Stimulated activated CD4-positive, alpha-beta T cell treated with anti-CD3 and anti-CD28 coated beads, Interleukin-15, amount 100 ng/mL, for 48 hours (primary cell): ENCODE measurements at regions not wholly inside any gene's neighbourhood (a gene's known extent, or its start where the extent isn't known, plus 50 kb on each side); places are given as distances from the start of the nearest gene placed in this dataset.
"Not testable (repeated sequence)": the region's sequence is repeated elsewhere in the genome, so short reads cannot be mapped to it uniquely, and the experiment has no call there.

Experiments
- DNase-seq, 2 donors: peaks; one replicate each; pipeline ENCODE4 v3.0.0-alpha.2; 2020; ENCODE audit warnings: low read depth in 2 of 2

DNA sequence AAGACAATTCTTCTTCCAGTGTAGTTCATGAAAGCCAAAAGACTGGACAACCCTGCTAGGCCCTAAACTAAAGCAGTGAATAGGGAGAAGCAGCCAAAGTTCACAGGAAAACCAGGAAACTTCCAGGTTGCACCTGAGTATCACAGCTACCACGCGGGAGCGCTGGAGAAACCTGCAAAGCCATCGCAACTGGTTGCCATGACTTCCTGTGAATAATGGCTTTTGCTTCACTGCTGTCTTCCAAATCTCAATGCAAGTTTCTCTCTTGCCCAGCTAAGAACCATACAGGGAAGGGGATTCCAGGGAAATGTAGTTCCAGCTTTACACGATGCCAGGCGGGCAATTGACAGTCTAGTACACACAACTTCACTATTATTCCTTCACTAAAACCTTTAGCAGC, 114.1 kb downstream of the GXYLT1 start:
- DNase-seq: no peak

DNA sequence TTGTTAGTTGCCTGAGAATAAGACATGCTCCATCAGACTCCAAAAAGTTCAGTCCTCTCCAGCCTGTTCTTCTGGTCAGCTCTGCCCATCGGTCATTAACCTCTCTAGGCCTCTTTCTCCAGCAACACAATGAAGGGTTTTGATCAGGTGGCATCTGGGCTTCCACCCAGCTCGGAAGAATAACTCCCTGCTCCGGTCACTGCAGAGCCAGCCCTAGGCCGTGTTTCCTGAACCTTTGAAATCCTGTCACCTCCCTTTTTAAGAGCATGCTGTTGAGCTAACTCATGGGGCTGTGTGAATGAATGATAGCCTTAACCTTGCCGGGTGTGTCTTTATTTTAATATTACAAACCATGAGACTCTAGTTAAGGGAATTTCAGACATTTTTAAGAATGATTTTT, 117.1 kb downstream of the GXYLT1 start:
- DNase-seq: no peak

DNA sequence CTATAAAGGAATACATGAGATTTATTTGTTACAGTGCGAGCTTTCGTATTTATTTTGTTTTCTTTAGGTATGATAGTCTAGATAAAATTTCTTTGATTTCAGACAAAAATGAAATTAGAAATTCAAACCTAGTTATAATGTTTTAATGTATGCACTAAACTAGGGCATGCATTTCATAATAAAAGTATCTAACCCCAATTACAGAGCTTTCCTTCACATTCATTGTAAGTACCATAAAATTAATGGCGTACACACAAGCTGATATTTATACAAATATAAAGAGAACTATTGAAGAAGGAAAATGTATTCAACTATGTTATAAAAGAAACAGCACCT, 120.2 kb downstream of the GXYLT1 start:
- DNase-seq: no peak

DNA sequence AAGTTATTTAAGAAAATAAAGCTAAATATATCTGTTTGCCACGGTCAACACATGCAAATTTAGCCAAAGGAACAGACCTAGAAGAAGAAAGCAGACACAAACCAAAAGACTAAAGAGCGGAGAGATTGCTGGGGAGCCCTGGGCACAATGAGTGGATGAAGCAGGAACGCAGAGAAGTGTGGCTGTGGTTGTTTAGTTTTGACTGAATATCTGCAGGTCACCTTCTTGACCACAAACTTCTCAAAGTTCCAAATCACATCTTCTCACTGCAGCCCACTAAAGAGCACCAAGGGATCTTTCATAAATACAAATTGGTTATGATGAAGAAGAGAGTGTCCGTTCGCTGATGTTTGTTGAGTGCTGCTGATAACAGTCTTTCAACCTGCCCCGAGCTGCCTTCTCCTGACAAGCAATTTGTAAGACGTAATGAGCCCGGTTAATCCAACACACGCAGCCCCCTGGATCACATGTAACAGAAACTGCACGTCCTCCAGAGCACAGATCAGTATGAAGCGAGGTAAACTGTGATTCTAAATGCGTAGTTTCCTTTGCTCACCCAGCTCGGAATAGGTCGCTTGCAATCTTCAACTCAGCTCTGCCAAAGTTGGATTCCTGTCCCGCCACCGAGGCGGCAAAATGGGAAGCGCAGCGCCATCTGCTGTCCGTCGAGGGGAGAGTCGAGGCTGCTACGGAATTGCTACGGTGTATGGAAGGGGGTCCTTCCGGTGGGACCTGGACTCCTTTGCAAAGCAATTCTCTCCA, 120.8 kb downstream of the GXYLT1 start:
- peak; percentile 32 to 62 for DNase-seq

DNA sequence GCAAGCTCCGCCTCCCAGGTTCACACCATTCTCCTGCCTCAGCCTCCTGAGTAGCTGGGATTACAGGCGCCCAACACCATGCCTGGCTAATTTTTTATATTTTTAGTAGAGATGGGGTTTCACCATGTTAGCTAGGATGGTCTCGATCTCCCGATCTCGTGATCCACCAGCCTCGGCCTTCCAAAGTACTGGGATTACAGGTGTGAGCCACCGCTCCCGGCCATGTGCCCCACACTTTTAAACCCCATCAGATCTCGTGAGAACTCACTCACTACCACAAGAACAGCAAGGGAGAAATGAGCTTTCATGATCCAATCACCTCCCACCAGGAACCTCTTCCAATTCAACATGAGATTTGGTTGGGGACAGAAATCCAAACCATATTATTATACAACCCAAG, 122.7 kb downstream of the GXYLT1 start:
- DNase-seq: not testable (repeated sequence)

DNA sequence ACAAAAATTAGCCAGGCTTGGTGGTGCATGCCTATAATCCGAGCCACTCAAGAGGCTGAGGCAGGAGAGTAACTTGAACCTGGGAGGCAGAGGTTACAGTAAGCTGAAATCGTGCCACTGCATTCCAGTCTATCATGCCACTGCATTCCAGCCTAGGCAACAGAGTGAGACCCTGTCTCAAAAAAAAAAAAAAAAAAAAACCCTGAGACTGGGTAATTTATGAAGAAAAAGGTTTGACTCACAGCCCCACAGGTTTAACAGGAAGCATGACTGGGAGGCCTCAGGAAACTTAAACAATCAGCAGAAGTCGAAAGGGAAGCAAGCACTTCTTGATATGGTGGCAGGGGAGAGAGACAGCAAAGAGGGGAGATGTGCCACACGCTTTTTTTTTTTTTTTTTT, 123.2 kb downstream of the GXYLT1 start:
- DNase-seq: no peak

DNA sequence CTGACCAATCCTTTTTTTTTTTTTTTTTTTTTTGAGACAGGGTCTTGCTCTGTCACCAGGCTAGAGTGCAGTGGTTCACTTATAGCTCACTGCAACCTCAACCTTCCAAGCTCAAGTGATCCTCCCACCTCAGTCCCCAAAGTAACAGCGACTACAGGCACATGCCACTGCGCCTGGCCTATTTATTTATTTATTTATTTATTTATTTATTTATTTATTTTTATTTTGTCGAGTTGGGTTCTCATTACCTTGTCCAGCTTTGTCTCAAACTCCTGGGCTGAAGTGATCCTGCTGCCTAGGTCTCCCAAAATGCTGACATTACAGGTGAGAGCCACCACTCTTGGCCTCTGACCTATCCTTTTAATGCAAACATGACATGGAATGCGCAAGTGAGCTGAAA, 124.4 kb downstream of the GXYLT1 start:
- DNase-seq: no peak

DNA sequence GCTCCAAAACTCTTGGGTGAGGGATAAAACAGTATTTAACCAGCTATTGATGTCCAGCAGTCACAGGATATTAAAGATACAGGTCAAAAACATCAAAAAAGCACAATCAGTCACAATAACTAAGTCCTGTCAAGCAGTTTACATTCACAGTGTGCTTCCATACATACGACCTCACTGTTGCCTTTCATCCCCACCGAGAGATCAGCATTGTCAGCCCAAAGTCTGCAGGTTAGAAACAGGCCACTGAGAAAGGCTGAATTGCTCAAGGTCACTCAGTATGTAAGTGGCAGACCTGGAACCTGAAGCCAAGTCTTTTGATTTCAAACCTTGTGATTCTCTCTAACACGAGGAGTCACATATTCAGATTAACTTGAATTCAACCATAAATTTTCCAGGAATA, 124.9 kb downstream of the GXYLT1 start:
- DNase-seq: no peak

DNA sequence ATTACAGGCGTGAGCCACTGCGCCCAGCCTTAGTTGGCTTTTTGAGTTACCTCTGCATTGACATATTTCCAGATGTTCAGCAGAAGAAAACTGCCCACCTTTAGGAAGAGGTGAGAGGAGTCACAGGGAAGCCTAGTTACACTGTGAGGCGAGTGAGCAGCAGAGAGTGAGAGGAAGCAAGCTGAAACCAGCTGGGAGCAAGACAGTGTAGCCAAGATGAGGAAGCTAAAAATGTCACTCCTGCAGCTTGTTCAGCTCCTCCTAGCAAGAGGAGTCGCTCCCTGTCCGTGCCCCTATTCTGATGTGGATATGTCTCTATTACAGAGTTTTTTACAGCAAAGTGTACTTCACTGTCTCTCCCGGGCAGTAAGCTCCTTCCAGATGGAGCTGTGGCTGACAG, 127.6 kb downstream of the GXYLT1 start:
- no peak for DNase-seq

DNA sequence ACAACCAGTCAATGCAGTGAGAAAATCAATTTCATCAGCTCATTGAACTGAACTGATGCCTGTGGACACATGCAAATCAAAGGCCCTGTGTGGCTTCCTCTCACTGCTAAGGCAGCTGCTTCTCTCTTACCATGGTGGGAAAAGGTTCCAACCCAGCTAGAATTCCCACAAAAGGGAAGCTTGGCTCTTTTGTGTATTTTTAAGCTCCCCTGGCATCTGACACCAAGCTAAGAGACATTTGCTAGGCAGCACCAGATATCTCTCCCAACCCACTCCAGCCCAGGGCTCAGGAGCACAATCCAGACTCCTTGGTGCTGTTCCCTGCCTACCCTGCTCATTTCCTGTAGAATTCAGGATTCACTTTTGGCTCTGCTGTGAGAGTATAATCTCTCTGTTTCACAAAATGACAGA, 129.6 kb downstream of the GXYLT1 start:
- no peak for DNase-seq

DNA sequence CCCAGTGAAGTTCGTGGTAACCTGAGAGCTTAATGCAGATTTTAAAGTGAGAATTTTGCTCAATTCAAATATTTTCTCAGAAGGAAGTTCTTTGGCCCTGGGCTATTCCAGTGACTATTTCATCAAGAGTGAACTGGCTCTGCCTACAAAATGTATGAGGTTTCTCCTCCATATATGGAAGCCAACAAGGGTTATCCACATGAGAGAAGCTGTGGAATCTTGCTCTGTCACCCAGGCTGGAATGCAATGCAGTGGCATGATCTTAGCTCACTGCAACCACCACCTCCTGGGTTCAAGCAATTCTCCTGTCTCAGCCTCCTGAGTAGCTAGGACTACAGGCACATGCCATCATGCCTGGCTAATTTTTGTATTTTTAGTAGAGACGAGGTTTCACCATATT, 132.2 kb downstream of the GXYLT1 start:
- DNase-seq: not testable (repeated sequence)

DNA sequence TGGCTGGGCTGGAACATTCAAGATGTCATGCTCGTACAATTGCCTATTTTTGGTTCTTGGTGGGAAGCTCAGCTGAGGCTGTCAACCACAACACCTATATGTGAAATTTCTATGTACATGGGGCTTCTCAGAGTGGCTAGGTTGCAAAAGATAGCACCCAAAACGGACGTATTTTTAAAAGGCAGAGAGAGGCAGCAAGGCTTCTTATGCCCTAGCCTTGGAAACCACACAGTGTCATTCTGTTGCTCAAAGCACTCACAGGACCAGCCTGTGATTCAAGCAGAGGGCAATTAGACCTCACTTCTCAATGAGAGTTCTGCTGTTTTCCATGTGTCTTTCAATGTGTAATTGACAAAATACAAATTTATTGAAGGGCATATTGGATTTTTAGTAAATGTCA, 134.0 kb downstream of the GXYLT1 start:
- DNase-seq: no peak

DNA sequence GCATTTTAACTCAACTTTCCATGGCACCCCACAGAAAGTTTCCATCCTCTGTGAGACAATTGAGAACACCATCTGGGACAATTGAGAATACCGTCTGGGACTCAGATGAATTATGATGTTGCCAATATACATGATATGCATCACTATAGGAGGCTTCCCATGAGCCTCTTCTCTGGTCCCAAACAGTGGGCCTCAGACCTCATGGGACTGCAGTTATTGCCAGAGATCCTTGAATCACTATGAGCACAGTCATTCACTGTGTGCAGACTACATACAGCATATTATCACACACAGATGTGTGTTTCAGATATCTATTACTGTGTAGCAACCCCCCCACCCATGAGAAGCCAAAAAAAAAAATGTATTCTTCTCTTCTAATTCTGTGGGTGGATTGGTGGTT, 134.4 kb downstream of the GXYLT1 start:
- no peak for DNase-seq

DNA sequence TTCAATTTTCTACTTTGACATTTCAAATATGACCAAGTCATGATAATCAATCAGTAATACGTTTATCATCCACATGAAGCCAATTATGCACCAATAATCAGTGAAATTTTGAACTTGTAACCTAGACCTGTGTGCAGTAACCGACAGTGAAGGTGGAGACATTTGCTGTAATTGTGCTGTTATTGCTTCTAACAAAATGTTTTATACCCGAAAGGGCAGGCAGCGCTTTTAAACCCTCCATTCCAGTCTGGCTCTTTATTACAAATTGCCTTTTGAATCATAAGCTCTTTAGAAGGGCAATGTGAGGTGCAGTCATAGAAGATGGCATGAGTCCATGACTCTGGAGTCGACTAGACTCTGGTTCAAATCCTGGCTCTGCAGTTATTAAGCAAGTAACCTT, 135.7 kb downstream of the GXYLT1 start:
- DNase-seq: no peak

DNA sequence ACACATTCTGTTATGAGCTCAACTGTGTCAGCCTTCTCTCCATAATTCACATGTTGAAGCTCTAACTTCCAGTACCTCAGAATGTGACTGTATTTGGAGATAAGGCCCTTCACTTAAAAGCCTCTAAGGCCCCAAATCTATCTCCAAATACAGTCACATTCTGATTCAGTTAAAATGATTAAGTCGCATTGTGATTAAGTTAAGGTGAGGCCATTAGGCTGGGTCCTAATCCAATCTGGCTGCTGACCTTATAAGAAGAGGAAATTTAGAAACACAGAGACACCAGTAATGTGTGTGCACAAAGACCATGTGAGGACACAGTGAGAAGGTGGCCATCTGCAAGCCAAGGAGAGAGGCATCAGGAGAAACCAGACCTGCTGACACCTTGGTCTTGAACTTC, 141.6 kb downstream of the GXYLT1 start:
- no peak for DNase-seq

DNA sequence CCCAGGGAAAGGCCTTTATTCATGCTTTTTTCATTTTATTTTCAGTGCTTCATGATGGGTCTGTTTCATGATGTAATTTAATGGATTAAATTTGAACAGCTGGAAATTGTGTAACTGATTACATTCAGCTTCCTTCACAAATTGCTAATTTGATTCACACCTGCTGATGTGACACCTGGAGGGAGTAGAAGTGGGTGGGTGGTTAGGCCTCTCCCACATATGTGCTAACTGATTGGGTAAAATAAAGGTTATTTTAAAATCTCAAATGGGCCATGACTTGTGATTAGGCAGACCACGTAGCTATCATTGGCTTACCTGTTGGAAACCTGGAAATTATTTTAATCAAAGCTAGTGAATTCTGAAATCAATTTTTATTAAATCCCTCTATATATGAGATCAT, 142.1 kb downstream of the GXYLT1 start:
- no peak for DNase-seq

DNA sequence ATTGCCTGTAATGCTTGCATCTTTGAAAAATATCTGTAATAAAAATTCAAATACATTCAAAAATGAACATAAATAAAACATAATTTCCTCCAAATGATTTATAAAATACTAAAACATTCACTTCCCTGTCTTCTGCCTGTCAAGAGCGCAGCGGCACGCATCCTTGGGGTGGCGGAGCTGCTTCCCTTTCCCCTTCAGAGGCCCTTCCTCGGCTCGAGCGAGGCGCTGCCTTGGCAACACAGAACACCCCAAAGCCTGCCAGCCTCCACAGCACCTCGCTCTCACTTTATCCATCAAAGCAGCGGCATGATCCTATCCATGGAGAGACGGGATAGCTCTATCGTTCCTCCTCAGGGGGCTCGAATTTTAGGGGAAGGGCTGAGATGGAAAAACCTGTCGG, 146.2 kb downstream of the GXYLT1 start:
- no peak for DNase-seq

DNA sequence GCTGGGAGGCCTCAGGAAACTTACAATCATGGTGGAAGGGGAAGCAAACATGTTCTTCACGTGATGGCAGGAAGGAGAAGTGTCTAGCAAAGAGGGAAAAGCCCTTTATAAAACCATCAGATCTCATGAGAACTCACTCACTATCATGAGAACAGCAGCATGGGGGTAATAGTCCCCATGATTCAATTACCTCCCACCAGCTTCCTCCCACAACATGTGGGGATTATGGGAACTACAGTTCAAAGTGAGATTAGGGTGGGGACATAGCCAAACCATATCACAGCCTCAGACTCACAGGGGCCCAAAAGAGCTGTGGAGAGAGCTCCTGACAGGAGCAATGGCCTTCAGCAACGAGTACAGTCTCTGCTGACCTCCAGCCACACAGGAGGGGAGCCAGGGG, 151.4 kb downstream of the GXYLT1 start:
- DNase-seq: no peak

DNA sequence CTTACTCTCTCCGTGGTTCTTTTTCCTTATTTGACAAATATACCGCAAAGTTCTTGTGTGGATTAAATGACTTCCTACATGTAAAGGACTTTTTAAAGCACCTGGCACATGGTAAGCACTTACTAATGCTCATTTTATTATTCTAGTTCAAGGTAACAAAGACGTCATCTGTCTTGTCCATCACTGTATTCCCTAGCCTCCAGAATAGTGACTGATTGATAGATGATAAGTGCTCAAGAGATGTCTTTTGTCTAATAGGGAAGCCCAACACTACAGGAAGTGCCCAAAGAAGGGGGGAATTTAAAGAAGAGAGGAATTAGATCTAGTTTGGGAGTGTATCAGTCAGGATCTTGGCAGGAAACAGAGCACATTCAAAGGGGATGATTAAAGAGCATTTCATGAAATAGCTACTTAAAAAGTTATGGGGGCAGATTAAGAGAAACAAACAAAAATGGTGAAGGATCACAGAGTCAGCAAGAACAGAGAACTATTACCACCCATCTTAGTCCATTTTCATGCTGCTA, 151.9 kb downstream of the GXYLT1 start:
- DNase-seq: no peak

DNA sequence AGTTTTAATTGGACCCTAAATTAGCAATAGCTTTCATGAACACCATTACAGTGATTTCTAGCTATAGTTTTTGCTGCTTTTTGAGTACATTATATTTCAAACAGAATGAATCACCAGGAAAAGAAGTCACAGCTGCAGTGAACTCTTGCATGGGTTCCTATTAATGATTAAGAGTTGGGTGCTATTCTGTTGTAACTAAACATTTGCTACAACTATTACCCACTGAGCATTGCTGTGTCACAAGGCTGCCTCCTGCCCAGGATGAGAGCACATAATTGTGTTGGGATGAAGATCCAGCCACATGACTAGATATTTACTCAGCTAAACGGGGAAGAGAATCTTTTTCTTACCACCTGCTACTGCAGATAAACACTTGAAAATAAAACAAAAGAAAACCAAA, 152.7 kb downstream of the GXYLT1 start:
- no peak for DNase-seq

DNA sequence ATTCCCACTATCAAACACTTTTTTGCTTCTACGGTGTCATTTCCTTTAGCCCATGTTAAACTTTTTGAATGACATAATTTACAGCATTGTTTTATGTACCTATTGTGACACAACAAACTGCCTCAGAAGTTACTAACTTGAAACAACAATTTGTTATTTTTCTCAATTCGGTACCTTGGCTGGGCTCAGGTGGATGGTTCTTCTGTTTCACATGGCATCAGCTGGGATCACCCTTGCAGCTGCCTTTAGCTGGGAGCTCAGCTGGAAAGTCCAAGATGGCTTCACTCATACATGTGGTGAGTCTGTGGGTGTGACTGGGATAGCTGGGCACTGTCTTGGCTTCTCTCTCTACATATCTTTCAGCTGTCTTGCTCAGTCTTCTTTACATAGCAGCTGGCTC, 156.0 kb downstream of the GXYLT1 start:
- no peak for DNase-seq

DNA sequence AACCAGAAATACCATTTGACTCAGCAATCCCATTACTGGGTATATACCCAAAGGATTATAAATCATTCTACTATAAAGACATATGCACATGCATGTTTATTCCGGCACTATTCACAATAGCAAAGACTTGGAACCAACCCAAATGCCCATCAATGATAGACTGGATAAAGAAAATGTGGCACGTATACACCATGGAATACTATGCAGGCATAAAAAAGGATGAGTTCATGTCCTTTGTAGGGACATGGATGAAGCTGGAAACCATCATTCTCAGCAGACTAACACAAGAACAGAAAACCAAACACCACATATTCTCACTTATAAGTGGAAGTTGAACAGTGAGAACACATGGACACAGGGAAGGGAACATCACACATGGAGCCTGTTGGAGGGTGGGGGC, 158.2 kb downstream of the GXYLT1 start:
- DNase-seq: not testable (repeated sequence)

DNA sequence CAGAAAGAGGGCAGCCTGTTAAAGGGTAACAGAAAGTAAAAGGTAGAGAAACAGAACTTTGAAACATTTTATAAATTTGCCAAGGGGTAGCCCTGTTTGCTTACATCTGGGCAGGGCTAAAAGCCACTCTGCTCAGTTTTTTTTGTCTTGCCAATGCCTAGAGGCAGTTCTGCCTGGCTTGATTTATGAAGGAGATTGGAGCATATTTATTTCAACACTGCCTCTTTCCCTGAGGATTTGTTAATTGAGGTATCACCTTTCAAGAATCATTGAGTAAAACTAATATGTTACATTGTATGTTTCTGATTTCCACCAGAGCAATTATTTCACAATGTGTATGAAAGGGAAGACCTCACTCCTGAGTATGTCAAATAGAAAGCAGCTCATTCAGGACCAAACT, 160.8 kb downstream of the GXYLT1 start:
- no peak for DNase-seq

DNA sequence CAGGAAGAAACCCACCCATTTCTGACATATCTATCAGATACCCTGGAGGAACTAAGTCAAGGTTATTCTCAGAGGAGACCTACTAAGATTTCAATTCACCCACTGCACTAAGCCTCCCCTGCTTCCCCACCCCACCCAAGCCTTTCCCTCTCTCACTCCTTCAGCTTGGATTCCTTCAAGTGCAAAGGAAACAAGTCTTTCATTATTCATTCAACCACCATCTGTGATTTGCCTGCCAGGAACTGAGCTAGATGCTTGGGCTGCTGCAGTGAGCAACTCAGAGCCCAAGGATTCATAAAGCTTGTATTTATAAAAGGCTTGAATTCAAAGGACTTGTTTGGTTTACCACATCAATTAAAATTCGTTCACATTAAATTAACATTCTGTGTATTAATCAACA, 161.3 kb downstream of the GXYLT1 start:
- DNase-seq: no peak
